SK-N-SH treated with all-trans-retinoic acid at 6 μM for 48 hours (cell line): ENCODE measurements at regions not wholly inside any gene's neighbourhood (a gene's known extent, or its start where the extent isn't known, plus 50 kb on each side); places are given as distances from the start of the nearest gene placed in this dataset.

Experiments used
- CREB5 ChIP-seq: fragments of 250-450 bp; sonication (Bioruptor Pico); IDR thresholded peaks from 2 replicates; pipeline ENCODE4 v1.5.1; 2020; ENCODE audit warnings: low read depth, mild to moderate bottlenecking, moderate library complexity
- POU6F1 ChIP-seq: fragments of 250-450 bp; sonication (Bioruptor Pico); IDR thresholded peaks from 2 replicates; pipeline ENCODE4 v1.8.0; 2021; ENCODE audit warnings: low read depth, mild to moderate bottlenecking, moderate library complexity, borderline replicate concordance
- PPARA ChIP-seq: fragments of 250-450 bp; sonication (Bioruptor Pico); IDR thresholded peaks from 2 replicates; pipeline ENCODE4 v1.5.0; 2020; ENCODE audit warnings: mild to moderate bottlenecking, borderline replicate concordance
- ZFP30 ChIP-seq: fragments of 450-650 bp; formaldehyde crosslinking; IDR thresholded peaks from 2 replicates; pipeline ENCODE4 v1.5.0; 2022; ENCODE audit warnings: mild to moderate bottlenecking, moderate library complexity

DNA sequence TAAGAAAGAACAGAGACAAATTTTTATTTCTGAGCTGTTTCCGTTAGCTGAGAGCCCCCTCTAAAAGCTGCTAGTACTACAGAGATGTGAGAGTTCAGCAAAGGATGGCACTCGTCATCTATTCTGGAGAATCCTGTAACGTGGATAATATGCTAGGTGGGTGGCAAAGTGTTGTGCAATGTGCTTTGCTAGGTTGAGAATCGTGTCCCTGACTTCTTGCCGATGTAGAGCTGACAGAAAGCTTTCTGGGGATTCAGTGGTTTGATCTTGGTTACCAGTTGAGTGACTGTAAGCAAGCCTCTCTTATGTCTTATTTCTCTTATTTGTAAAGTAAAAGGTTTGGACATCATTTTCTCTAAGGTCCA lies 298.3 kb upstream of the ACTBL2 start:
- TF ChIP-seq PPARA (CRISPR knock-in tag) (no peak), CREB5 (no peak), POU6F1 (CRISPR knock-in tag) (no peak), ZFP30 (CRISPR knock-in tag) (no peak)
